Endometrium (tissue), 2 donors: ENCODE measurements at regions not wholly inside any gene's neighbourhood (a gene's known extent, or its start where the extent isn't known, plus 50 kb on each side); places are given as distances from the start of the nearest gene placed in this dataset.
"Not testable (repeated sequence)": the region's sequence is repeated elsewhere in the genome, so short reads cannot be mapped to it uniquely, and the experiment has no call there.

Experiments
- FAIRE-seq: peaks from 2 replicates; lab custom pipeline; 2012; peaks lifted over from hg19 to GRCh38; lab: Jason Lieb, UNC
- donor health status: control.
- donor health status: control.

DNA sequence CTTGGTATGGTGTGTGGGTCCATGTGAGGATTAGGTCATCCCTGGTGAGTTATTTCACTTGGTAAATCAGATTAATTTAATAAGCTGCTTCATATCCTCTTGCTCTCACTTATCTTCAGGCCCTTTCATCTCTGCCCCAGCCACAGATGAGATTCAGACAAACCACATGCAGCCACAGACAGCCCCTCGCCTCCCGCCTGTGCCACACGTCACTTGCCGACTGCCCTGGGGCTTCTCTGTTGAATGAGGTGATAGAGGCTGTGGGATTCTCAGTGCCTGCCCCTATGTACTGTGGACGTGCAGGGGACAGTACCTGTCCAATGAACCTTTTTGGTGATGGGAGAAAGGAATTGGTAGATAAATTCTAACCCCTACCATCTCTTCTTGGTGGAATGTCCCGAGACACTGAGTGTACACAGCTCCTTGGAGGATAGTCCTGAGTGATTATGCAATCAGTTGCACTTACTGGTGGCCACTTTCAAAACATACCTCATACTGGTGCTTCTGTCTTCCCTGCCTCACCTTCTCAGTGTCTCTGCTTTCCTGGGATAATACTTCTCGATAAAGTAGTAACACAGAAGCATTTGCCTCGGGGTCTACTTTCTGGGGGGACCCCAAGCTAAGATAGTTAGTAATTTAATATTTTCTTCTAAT is 248.7 kb downstream of the TTC6 start:
- FAIRE-seq, result no peak

DNA sequence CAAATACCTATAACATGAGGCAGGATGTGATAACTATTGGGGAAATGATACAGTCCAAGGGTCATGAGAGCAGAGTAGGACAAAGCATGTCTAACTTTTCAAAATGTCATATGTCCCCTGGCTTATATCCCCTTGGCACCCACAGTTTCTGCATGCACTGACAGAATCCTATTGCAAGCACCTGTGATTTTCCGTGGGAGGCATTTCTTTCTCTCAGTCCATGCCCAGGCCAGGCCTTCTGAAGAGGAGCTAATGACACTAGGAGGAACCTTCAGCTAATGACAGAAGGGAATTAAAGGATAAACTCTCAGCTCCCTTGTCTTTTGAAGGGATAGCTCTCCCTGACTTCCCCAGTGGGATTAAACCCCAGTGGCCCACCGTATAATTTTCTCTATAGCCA is 249.2 kb downstream of the TTC6 start:
- no peak for FAIRE-seq

DNA sequence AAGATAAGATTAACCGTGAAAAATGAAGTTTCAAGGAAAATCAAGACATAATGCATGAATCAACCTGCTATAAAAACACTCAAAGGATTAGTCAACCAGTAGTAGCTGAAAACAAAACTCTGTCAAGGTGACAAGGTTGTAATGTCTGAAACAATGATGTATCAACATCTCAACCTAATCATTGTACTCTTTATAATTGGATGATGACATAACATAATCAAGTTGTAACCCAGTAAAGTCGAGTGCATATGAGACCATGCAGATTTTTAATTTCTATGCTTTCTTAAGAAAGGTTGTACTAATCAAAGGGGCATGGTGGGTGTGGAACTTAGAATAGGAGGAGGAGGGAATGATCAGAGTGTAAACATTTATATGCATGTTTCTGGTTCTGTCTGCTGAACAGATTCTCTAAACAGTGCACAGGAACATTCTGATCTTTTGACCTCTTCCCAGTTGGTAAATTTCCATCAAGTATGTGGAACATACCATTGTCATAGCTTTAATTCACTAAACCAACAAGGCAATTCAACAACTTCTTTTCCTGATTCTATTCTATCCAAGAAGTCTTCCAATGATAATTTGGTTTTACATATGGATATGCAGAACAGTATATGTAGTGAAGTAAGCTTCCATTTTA is 253.7 kb downstream of the TTC6 start:
- no peak for FAIRE-seq

DNA sequence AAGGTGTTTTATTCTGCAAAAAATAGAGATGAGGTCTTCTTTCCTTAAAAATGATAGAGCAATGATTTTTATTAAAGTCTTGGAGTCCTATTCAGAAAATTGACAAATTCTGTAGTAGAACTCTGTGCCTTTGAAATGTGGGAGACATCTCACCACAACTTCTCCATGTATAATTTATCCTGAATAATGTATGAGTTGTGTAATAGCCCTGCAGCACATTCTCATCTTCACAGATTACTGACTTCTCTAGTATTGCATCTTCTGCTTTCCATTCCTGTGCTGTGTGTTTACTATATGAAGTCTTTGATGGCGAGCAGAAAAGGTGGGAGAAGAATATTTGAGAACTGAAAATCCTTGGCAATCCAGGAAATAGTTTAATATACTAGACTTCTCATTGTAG is 255.6 kb downstream of the TTC6 start:
- FAIRE-seq, result no peak

DNA sequence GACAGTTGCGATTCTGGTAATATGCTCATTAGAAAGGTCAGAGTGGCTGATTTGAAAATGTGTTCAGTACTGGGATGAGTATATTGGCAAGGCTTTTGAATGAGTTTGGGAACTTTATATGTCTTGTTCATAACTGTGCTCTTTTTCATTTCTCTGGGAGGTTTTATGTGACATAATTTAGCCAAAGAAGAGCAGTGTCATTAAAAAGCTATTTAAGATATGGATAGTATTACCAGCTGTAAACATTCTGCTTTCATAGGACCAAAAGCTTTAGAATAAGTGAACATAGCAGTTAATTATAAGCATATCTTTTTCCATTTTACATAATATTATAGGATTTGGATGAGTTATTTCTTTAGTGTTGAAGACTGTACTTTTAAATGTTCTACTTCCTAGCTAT is 260.4 kb downstream of the TTC6 start:
- no peak for FAIRE-seq

DNA sequence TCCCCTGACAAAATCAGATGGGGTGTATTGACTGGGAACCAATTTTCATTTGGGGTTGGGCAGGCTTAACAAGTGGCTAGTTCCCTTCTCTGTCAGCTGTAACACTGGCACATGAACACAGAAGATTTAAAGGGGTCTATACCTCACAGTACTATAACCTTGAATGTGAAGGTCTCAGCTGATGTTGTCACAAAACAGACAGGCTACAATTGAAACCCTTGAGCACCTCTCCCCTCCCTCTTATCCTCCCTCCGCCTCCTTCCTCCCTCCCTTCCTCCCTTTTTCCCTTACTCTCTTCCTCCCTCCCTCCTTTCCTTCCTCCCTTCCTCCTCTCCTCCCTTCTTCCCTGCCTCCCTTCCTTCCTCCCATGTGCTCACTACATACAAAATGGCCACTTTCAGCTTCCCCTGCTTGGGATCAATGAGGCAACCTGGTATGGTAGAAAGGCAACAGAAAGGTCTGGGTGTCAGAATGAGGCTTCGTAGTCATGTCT is 262.4 kb downstream of the TTC6 start:
- no peak for FAIRE-seq

DNA sequence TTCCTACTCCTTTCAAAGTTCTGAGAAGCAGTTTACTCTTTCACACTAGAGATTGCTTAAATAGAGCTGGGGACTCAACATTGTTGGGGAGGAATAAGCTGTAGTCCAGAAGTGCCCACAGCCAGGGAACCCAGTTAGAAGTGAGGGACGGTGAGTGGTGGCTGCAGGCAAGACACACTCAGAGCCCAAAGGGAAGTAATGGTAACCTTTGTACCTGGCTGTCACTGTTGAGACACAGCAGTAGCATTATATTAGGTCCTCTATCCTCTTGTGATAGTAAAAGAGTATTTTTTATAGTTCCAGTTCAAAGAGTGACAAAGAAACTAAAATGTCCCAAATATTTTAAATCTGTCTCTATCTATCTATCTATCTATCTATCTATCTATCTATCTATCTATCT is 263.3 kb downstream of the TTC6 start:
- FAIRE-seq, result no peak

DNA sequence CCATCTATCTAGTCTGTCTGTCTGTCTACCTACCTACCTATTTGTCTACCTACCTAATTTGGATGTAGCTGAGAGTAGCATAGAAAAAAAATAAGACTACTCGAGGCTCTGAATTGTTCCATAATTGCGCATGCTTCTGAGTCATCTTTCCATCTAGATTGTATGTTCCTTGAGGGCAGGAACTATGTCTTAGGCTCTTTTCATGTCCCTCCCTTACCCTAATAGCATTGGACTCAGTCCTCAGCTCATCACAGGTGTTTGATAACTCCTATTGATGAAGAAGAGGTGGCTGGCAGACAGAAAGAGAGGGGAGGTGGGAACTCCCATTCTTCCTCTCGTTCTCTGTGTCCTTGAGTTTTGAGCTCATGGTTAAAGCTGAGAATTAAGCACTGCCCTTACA is 263.7 kb downstream of the TTC6 start:
- no peak for FAIRE-seq

DNA sequence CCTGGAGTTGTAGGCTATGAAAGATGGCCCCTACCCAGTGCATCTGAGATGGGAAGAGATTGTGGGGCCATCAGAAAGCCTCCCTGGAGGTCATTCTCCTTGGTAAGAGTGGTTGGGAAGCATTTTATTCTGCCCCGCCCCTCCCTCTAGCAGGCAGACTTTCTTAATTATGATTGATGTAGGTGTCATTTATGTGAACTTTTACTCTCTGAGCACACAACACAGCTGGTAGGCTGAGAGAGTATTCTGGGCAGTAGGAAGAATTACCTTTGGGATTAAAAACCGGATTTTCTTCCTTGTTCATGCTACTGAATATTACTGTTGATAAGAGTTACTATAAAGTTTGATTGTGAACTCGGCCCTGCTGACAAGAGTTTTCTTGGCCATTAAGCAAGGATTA is 266.8 kb downstream of the TTC6 start:
- no peak for FAIRE-seq

DNA sequence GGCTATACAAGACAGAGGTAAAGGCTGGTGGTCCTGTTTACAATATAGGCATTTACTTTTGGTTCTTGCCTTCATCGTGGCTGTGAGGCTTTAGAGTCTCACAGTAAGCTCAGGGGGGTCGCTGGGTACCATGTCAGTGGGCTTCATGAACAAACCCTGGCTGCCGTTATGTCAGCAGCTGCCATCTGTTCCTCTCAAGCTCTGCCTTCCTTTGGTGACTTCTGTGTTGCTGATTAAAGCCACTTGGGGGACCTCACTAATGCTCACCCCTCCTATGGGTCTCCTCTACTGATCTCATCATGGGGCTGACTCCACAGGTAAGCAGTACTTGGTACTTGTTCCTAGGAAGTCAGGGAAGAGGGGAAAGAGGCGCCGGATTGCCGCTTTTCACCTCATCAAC is 268.7 kb downstream of the TTC6 start:
- FAIRE-seq, result no peak

DNA sequence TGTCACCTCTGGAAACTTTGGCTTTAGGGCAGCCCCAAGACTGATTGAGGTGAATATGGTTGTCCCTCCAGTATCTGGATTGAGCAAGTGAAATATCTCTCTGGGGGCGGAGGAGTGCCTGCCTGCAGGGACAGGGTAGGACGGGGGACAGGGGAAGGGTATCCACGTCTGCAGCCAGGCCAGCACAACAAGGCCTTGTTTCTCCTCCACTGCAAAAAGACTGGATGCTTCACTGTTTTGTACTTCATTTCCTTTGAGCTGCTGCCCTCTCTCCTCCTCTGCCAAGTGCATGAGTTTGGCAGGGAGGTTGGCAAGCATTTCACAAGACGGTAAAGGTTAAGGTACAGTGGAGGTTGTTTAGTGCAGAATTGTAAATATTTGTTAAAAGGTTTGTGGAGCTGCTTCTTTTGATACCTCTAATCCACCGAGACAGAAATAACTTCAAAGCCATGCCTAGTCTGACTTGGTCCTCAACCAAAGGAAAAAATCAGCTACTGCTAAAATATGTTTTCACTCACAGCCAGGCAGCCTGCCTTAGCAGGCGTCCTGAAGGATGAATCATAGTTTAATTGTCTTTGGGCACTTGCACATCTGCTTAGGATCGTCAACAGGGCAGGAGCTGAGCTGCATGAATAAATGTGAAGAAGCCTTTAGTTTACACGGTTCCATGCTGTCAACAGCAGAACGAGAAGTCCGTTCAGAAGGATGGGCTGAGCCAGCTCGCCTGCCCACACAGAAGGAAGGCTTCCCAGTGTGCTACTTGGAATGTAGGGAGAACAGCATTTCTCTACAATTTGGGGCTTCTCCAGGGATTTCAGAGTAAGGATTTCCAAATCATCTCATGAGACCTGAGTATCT is 269.7 kb downstream of the TTC6 start:
- no peak for FAIRE-seq

DNA sequence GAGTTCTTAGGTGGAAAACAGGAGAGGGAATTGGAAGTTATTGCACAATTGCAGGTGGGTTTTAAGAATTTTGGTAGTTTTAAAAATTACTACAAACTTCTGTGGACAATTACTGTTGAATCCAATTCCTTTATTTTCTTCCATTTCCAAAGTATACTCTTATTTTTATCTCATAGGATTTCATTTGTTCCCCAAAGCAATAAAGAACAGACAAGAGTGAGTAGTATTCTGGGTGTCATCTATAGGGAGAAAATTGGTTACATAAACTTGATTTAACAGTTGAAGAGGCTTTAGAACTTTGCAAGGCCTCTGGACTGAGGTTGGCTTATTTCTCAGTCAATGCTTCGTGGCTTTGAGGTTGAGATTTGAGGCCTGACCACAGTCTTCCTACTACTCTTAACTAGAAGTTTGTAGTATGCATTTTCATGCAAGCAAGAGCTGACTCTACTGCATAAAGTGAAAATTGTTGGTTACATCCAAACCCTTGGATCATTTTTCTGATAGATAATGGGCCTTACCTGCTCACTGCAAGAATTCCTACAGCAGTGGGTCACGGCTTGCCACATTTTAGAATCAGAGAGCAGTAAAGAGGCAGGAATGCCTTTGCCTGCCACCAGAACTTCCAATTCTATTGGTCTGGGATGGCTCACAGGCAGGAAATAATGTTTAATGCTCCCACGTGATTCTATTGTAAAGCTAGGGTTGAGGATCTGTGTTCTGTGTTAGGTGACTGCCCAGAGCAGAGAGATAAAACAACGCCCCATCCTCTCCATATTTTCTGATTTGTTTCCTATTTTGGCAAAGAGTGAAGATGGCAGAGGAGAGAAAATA is 270.5 kb downstream of the TTC6 start:
- no peak for FAIRE-seq

DNA sequence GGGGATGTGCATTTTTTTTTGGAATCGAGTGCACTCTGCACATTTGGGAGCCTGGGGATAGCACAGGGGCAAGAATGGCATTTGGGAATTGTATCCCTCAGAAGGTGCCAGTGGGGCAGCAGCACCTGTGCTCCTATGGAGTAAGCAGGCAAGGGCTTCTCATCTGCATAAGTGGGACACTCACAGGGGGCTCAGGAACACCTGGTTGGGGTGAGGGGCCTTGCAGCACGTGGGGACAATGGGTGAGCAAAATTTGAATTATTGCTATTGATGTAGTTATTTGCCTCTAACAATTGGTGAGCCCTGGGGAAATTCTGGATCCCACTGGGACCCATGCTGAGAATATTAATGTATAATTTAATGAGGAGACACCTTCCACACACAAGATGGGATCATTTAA is 274.2 kb downstream of the TTC6 start:
- no peak for FAIRE-seq

DNA sequence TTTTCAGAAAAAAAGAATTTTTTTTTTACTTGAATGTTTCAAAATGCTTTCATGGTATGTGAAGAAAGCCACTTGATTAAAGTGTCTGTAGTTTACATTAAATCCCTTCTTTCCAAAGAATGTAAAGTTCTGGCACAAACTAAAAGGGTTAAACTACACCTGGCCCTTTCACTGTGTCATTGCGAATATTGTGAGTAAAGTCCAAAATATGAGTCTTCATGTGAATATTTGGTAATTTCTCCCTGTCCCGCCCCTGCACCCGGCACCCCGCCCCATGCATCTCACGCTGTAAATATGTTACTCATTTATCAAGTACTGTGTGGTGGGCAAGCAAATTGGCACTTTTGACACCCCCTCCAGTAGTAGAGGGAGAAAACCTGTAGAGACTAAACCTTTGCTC is 274.7 kb downstream of the TTC6 start:
- FAIRE-seq, result no peak

DNA sequence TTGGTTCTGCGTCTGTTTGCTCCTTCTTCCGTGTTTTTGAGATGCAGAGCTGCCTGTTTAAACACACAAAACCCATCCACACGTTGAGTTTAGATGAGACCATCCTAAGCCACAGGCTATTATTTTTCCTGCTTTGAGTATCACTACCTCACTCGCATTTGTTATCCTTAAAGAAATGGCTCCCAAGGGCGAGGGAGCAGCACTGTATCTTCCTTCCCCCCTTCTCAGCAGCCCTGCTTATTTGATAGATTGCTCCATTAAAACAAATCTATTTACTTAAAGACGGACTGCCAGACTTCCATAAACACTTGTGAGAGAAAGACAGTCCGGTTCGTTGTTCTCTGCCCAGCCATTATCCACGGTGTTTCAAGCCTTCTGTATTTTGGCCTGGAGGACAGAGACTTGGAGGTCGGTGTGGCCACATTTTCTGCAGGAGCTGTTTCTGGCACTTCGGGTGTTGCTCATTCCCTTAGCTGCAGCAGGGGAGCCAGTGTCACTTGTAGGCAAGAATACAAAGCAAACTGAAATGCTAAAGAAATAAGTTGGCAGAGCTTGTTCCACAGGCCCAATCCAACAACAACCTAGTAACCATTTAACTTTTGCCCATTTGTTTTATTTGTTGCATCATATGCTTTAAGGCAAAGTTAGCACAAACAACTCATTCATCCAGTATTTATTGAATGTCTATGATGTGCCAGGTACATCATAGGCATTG is 275.4 kb downstream of the TTC6 start:
- no peak for FAIRE-seq

DNA sequence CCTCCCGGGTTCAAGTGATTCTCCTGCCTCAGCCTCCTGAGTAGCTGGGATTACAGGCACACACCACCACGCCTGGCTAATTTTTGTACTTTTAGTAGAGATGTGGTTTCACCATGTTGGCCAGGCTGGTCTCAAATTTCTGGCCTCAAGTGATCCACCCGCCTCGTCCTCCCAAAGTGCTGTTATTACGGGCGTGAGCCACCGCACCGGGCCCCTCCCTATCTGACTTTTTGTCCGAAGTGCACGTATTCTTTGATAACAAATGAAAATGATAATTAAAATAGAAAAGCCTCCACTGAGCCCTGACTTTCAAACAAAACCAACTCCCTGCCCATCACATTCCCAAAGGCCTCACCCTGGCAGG is 278.6 kb downstream of the TTC6 start:
- not testable (repeated sequence) for FAIRE-seq

DNA sequence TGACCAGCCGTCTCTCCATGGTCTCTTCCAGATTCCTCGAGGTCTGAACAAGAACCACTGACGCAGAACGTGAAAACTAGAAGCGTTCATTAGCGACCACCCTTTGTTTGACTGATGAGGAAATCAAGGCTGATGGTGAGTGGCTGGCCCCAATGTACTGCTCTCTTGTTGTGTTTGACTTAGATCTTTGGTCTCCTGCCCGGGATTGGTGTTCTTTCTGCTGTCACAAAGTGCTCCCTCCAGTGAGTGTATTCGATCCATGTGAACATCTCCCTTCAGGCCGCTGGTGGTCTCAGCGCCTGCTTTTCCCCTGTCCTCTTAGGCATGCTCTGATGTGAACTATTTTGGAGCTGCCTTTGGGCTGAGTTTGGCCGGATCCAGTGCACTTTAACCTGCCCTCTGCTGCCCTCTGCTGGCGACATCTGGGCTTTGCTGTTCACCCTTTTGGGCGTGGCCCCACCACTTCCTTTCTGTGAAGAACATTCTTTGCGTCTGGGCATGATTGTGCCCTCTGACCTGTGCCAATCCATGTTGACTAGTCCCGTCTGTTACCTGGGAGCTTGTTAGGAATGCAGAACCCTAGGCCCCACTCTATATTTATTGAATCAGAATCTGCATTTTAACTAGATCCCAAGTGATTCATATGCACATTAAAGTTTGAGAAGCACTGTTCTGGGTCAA is 279.1 kb downstream of the TTC6 start:
- no peak for FAIRE-seq

DNA sequence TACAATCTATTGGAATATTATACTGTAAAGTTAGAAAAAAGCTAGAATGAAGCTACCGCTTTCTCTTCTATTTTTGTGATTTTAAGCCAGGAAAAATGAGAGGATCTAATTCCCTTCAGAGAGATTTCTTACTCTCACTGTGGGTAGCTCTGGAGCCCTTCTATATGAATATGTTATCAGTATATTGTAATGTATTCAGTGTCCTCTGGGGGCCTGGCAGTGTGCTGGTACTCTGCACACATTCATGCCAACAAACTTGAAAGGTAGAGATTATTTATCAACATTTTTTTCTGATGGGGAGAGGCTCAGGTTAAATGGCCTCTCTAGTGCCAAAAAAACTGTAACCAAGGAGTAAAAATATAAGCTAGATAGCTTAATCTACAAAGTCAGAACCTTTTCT is 292.8 kb downstream of the TTC6 start:
- no peak for FAIRE-seq

DNA sequence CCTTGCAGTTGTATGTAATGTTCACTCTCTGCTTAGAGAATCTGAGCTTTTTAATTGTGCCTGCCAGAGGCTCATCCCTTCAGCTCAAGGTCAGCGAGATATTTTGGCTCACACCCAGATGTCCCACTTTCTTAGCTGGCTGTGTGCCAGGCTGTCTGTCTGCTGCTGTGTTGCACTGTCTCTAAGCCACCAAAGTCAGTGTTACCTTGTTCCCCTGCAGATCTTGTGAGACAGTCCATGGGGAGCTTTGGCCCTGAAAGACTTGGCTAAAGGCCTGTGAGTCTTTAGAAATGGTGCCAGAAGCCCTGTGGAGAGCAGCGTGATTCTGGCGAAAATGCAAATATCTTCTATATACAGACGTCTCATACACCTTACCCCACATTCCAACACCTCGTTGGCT is 293.7 kb downstream of the TTC6 start:
- FAIRE-seq, result no peak

DNA sequence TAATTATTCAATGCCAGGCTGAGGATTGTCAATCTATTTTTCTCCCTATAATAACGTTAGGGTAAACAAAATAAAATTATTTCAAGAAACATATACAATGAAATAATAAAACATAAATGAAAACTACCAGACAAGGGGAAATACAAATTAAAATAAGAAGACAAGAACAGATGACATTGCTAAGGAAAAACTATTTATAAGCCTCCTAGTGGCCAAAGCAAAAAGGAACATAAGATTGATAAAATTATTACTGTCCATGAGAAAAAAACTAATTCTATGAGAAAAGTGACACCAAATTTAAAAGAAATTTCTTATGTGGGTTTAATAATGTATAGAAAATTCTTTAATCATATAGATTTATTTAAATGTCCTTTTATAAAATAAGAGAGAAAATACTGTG is 294.7 kb downstream of the TTC6 start:
- FAIRE-seq, result peak; percentile 26

DNA sequence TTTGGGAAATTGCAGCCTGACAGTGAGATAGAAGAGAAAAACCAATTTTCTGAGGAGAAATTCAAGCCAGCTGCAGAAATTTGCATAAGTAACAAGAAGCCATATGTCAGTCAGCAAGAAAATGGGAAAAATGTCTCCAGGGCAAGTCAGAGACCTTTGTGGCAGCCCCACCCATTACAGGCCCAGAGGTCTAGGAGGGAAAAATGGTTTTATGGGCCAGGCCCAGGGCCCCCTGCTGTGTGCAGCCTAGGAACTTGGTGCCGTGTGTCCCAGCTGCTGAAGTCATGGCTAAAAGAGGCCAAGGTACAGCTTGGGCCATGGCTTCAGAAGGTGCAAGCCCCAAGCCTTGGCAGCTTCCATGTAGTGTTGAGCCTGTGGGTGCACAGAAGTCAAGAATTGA is 296.1 kb downstream of the TTC6 start:
- not testable (repeated sequence) for FAIRE-seq
